Adrenal gland (tissue), 5 donors: ENCODE measurements at regions not wholly inside any gene's neighbourhood (a gene's known extent, or its start where the extent isn't known, plus 50 kb on each side); places are given as distances from the start of the nearest gene placed in this dataset.

Source experiments
- CTCF ChIP-seq, 6 experiments: fragments of 450-650 bp in 4 of 6; fragments of 200-600 bp in 2 of 6; sonication (generic) in 1 of 6; IDR thresholded peaks; 1 replicate in 5 of 6; 2 replicates in 1 of 6; pipeline versions ENCODE4 v1.5.1 to v1.8.0; 2016 to 2021; ENCODE audit warnings: antibody characterized with exemption in 6 of 6, mild to moderate bottlenecking in 2 of 6, moderate library complexity in 1 of 6
- POLR2A ChIP-seq, 2 donors: fragments of 450-650 bp; IDR thresholded peaks; one replicate each; pipeline ENCODE4 v1.6.1; 2017; ENCODE audit warnings: antibody characterized with exemption in 2 of 2, mild to moderate bottlenecking in 2 of 2, moderate library complexity in 1 of 2
- donor health status: DM: no; HTN: no; CAD: no.

DNA sequence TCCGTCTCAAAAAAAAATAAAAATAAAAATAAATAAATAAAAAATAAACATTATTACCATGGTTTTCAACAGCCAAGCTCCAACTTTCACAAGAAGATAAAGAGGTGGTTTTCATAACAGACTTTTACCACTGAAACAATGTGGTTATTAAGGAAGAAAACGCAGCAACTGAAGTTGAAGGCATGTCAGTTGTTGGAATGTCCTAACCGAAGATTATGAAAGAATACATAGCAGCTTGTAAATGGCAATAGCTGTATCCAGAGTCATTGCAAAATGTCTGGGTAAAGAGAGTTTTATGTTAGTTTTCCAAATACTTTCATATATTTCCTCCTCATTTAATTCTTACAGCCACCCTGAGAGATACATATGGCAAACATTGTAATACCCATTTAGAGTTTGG, 161.6 kb upstream of the MARCKS start:
- no peak for TF ChIP-seq CTCF (IDR thresholded peaks at IDR 0.05)
- TF ChIP-seq POLR2A (IDR thresholded peaks at IDR 0.05) = no peak
